Heart left ventricle (tissue), 16 donors: ENCODE measurements at regions not wholly inside any gene's neighbourhood (a gene's known extent, or its start where the extent isn't known, plus 50 kb on each side); places are given as distances from the start of the nearest gene placed in this dataset.

Source experiments
- ATAC-seq, 4 donors: fragments of 200-7000 bp; cut with Tn5 transposase; one replicate each; pipeline ENCODE4 v1.9.1; 2020 to 2022; ENCODE audit warnings: moderate library complexity in 4 of 4, mild to moderate bottlenecking in 3 of 4, moderate number of reproducible peaks in 1 of 4
- DNase-seq, 5 donors: peaks; one replicate each; pipeline ENCODE4 v3.0.0-alpha.2; 2020
- H3K27ac ChIP-seq, 12 donors: fragments of 200-600 bp; sonication (generic) in 4 of 12; one replicate each; pipeline versions ENCODE4 v1.5.0 to v1.8.0; 2016 to 2022; ENCODE audit warnings: mild to moderate bottlenecking in 2 of 12
- H3K27me3 ChIP-seq, 9 donors: fragments of 200-600 bp; sonication (generic) in 2 of 9; one replicate each; pipeline versions ENCODE4 v1.5.1 to v1.8.0; 2016 to 2022; ENCODE audit warnings: mild to moderate bottlenecking in 3 of 9
- H3K36me3 ChIP-seq, 9 donors: fragments of 200-600 bp; sonication (generic) in 2 of 9; one replicate each; pipeline versions ENCODE4 v1.5.0 to v1.8.0; 2018 to 2022; ENCODE audit warnings: mild to moderate bottlenecking in 2 of 9
- H3K4me1 ChIP-seq, 12 donors: fragments of 200-600 bp; sonication (generic) in 4 of 12; one replicate each; pipeline versions ENCODE4 v1.5.0 to v1.8.0; 2016 to 2022; ENCODE audit warnings: mild to moderate bottlenecking in 3 of 12
- H3K4me3 ChIP-seq, 12 donors: fragments of 200-600 bp; sonication (generic) in 4 of 12; one replicate each; pipeline versions ENCODE4 v1.5.0 to v1.8.0; 2017 to 2022; ENCODE audit warnings: mild to moderate bottlenecking in 9 of 12, moderate library complexity in 4 of 12
- H3K9me3 ChIP-seq, 12 donors: fragments of 200-600 bp; sonication (generic) in 4 of 12; one replicate each; pipeline versions ENCODE4 v1.5.0 to v1.8.0; 2016 to 2022; ENCODE audit warnings: mild to moderate bottlenecking in 1 of 12
- POLR2A ChIP-seq, 2 donors: fragments of 450-650 bp; IDR thresholded peaks; one replicate each; pipeline ENCODE4 v1.6.1; 2017; ENCODE audit warnings: antibody characterized with exemption in 2 of 2, mild to moderate bottlenecking in 2 of 2, moderate library complexity in 2 of 2
- WGBS, 4 donors: extraction: QIAGEN DNeasy Blood & Tissue Kit in 2 of 4; methylation state at CpG; one replicate each; pipeline versions ENCODE4 v1.1.5 to v1.1.7; 2013 to 2018; 5-methylcytosine and 5-hydroxymethylcytosine counted together
- intact Hi-C, 10 donors: fragments of 100-400 bp; cut with DNase I; formaldehyde crosslinking; loops; one replicate each; pipeline versions ENCODE4 v1.11.1 to v1.14.2; 2022
- TF ChIP-seq, protein P1 (sequence below), 12 donors: fragments of 200-600 bp; sonication (generic) in 4 of 12; IDR thresholded peaks; one replicate each; pipeline versions ENCODE4 v1.5.0 to v1.8.0; 2018 to 2022; ENCODE audit warnings: antibody characterized with exemption in 12 of 12, mild to moderate bottlenecking in 5 of 12
- donor health status: ischemic (EF 13 %, LVEDD 7.1; RV severe dilation, severe dysfunction).
- donor health status: healthy with polysubstance abuse.
- donor health status: DM: no; HTN: yes; CAD: no.
- donor health status: DM: no; HTN: no; CAD: no.
- donor health status: ischemic (EF 25% LVEDD 6.9; RV normal size, moderate dysfunction).
- donor health status: ischemic (EF 25% LVEDD 5.7; RV mildly dilated, moderate dysfunction).
- donor health status: healthy.
- donor health status: DM: yes; HTN: yes; CAD: no.
- donor health status: ischemic (EF 35%, LVEDD 5.7; RV mildly dilated, moderate dysfunction).
- donor health status: nonischemic (EF 11% LVEDD 7.7; RV severe dilation, severe dysfunction).
- donor health status: DM: yes; HTN: yes; CAD: no.
- donor health status: PGD.
- donor health status: ischemic (EF 29% LVEDD 5.4; RV normal size, mild dysfunction).
- donor health status: nonischemic (EF 23%, LVEDD 6.1; RV moderate dilation, normal function).

DNA sequence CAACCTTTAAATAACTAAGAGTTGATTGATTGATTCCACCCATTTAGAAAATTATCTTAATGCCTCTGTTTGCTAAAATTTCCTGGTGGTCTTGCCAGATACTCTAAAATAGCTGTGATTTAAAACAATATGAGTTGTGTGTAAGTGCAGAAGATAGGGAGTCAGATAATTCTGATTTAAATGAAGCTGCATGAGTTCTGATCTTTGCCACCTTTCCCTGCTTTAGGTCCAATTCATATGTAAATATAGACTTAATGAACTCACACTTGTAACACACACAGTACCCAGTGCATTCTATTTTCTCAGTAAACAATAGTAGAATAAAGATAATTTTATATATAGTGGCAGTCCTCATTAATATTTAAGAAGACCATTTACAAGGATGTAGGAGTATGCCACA is 981.8 kb downstream of the SLITRK1 start:
- no peak for ATAC-seq
- Histone ChIP-seq H3K27me3 (no peaks in the 10 kb centered on the region), H3K9me3 (no peaks in the 10 kb centered on the region), H3K4me1 (no peaks in the 10 kb centered on the region), H3K36me3 (no peaks in the 10 kb centered on the region), H3K27ac (no peak overlapping the region), H3K4me3 (no peak overlapping the region)
- no peak for DNase-seq
- intact Hi-C loops: no loop called here
- TF ChIP-seq, protein P1, sequence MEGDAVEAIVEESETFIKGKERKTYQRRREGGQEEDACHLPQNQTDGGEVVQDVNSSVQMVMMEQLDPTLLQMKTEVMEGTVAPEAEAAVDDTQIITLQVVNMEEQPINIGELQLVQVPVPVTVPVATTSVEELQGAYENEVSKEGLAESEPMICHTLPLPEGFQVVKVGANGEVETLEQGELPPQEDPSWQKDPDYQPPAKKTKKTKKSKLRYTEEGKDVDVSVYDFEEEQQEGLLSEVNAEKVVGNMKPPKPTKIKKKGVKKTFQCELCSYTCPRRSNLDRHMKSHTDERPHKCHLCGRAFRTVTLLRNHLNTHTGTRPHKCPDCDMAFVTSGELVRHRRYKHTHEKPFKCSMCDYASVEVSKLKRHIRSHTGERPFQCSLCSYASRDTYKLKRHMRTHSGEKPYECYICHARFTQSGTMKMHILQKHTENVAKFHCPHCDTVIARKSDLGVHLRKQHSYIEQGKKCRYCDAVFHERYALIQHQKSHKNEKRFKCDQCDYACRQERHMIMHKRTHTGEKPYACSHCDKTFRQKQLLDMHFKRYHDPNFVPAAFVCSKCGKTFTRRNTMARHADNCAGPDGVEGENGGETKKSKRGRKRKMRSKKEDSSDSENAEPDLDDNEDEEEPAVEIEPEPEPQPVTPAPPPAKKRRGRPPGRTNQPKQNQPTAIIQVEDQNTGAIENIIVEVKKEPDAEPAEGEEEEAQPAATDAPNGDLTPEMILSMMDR (IDR thresholded peaks at IDR 0.05): no peak
- TF ChIP-seq POLR2A (IDR thresholded peaks at IDR 0.05): no peak

DNA sequence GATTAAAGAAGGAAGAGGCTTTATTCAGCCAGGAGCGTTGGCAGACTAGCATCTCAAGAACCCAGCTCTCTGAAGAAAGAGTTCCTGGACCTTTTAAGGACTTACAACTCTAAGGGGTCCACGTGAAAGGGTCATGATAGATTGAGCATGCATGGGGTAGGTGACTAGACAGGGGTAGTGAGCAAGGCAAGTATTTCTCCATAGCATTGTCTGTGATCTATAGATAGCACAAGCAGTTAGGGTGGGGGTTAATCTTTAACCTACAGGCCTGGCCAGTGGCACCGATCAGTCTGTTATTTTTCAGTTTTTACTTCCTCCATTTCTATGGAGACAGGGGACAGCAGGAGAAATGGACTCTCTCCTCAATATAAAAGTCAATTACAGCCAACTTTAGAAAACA is 983.7 kb downstream of the SLITRK1 start:
- DNase-seq: no peak

DNA sequence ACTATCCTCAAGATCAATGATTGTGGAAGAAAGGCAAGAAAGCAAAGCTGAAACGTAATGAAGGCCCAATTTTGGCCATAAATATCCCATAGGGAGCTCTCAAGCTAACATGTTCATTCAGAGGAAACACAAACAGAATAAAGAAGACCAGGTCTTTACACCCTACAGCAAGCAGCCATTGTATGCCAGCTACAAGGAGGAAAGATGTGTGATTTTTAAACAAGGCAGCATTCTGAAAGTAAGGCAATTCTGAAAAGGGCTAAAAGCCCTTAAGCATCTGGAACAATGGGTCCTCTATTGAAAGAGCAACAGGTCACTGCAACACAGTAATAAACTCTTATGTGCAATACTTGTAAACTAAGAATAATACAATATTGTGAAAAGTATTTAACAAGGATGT is 1002.4 kb downstream of the SLITRK1 start:
- intact Hi-C loops: no loop called here
- H3K36me3 ChIP-seq: no peaks in the 10 kb centered on the region
- no peak overlapping the region for H3K4me3 ChIP-seq
- no peaks in the 10 kb centered on the region for H3K4me1 ChIP-seq
- peaks cover 0 to 7% (median 0%) of the 10 kb centered on the region in 12 donors for H3K9me3 ChIP-seq
- no peaks in the 10 kb centered on the region for H3K27me3 ChIP-seq
- no peak for DNase-seq
- H3K27ac ChIP-seq: no peak overlapping the region
- ATAC-seq: no peak
- 47 to 68% (median 58%) methylated on average over 1 of the region's 1 CpG for WGBS, 4 donors
- TF ChIP-seq, protein P1 (IDR thresholded peaks at IDR 0.05): no peak
- no peak for TF ChIP-seq POLR2A (IDR thresholded peaks at IDR 0.05)

More for the DNA sequence above, 983.7 kb downstream of the SLITRK1 start:
- Histone ChIP-seq H3K27ac (no peak overlapping the region), H3K4me3 (no peak overlapping the region), H3K4me1 (no peaks in the 10 kb centered on the region), H3K9me3 (no peaks in the 10 kb centered on the region), H3K27me3 (no peaks in the 10 kb centered on the region), H3K36me3 (no peaks in the 10 kb centered on the region)
- intact Hi-C loops: no loop called here
- TF ChIP-seq POLR2A (IDR thresholded peaks at IDR 0.05): no peak
- TF ChIP-seq, protein P1 (IDR thresholded peaks at IDR 0.05): no peak
- ATAC-seq: no peak
- WGBS, 4 donors: 70 to 75% (median 71%) methylated on average over 3 of the region's 3 CpGs

DNA sequence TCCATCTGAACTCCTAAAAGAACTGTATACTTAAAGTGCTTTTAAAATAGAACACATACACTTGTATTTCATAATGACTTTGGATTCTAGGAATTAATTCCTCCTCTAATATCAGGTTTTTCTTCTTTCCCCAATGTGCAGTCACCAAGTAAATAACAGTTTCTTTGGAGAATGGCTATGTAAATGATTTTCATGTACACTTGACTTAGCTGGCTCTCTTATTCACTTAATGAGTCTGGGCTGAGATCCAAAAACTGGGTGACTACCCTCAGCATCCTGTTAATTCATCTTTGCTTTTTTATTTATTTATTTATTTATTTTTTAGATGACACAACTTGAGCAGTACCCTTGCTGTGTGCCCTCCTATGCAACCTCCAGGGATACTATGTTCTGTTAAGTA is 1003.7 kb downstream of the SLITRK1 start:
- Histone ChIP-seq H3K4me1 (no peaks in the 10 kb centered on the region), H3K27me3 (no peaks in the 10 kb centered on the region), H3K4me3 (no peak overlapping the region), H3K27ac (no peak overlapping the region), H3K9me3 (peaks cover 0 to 4% (median 0%) of the 10 kb centered on the region in 12 donors), H3K36me3 (no peaks in the 10 kb centered on the region)
- no peak for ATAC-seq
- TF ChIP-seq POLR2A (IDR thresholded peaks at IDR 0.05): no peak
- TF ChIP-seq, protein P1 (IDR thresholded peaks at IDR 0.05): no peak
- intact Hi-C loops: no loop called here
- no peak for DNase-seq
